A204.1 (cell line): ENCODE measurements at regions not wholly inside any gene's neighbourhood (a gene's known extent, or its start where the extent isn't known, plus 50 kb on each side); places are given as distances from the start of the nearest gene placed in this dataset.
"Not testable (repeated sequence)": the region's sequence is repeated elsewhere in the genome, so short reads cannot be mapped to it uniquely, and the experiment has no call there.

Experiments used
- FAIRE-seq: peaks from 2 replicates; lab custom pipeline; 2012; peaks lifted over from hg19 to GRCh38; lab: Jason Lieb, UNC

DNA sequence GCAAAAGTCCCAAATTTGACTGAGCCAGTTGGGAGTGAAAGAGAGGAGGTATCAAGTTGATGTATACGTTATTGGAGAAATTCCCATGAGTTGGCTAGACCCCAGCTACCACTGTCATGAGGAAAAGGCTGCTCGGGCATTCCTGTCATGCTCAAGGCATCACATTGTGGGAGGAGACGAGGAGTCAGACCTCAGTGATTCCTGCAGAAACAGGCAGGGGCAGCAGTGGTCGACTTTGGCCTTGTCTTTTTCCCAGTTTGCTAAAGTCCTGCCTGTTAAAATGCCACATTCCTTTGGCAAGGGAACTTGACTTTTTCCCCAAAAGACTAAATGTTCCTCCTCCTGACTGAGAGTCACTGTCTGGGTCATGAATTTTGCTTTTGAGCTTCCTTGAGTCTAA lies 295.5 kb upstream of the HS3ST5 start:
- FAIRE-seq = no peak

DNA sequence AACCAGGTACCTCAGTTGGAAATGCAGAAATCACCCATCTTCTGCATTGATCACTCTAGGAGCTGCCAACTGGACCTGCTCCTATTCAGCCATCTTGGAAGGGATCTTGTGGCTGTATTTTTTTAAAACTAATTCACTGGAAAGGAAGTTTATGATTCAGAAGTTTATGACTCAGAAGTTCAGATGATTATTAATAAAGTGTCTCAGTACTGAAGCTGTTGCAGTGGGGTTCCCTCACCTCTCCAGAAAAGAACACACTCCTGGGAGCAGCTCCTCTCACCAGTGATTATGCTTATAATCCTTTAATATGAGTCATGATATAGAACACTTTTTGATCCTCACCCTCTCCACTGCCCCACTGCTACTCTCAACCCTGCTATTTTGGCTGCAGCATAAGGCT lies 291.2 kb upstream of the HS3ST5 start:
- no peak for FAIRE-seq

DNA sequence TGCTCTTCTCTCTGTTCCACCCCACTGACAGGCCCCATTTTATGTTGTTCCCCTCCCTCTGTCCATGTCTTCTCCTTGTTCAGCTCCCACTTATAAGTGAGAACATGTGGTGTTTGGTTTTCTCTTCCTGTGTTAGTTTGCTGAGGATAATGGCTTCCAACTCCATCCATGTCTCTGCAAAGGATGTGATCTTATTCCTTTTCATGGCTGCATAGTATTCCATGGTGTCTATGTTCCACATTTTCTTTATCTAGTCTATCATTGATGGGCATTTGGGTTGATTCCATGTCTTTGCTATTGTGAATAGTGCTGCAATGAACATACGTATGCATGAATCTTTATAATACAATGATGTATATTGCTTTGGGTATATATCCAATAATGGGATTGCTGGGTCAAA lies 283.4 kb upstream of the HS3ST5 start:
- not testable (repeated sequence) for FAIRE-seq

DNA sequence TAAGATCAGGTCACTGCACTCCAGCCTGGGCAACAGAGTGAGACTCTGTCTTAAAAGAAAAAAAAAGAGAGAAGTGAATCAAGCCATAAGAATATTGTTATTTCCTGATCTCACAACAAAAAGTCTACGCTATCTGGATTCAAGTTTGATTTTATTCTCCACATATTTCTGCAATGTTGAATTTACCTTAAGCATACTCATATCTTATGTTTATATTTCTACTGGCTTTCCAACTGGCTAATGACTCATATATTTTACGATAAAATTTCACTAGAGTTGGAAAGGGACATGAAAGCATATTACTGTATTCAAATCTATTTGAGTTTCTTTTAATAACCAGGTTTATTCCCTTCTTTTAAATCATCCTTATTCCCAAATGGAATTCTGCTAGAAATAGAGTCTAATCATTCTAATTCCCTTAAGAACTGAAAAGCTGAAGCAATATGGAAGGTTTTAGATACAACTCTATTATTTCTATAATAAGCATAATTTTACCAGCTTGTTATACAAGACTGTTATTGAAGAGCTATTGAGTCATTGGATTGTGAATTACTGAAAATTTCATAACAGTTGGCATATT lies 276.9 kb upstream of the HS3ST5 start:
- FAIRE-seq = no peak

DNA sequence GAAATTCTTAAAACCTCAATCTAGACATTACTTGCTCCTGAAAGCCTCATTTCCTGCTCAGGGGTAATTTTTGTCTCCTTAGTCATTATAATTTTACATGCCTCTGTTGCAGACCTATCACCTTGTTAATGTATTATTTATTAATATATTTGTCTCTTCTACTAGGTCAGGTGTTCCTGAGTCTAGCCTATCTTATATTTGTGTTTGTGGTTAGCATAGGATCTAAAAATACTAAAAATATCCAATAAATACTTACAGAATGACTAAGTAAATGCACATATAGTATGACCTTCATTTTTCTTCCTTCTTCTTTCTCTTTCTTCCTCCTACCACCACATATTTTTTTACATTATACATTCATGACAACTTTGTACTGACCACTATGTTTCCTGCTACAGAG lies 268.9 kb upstream of the HS3ST5 start:
- no peak for FAIRE-seq

DNA sequence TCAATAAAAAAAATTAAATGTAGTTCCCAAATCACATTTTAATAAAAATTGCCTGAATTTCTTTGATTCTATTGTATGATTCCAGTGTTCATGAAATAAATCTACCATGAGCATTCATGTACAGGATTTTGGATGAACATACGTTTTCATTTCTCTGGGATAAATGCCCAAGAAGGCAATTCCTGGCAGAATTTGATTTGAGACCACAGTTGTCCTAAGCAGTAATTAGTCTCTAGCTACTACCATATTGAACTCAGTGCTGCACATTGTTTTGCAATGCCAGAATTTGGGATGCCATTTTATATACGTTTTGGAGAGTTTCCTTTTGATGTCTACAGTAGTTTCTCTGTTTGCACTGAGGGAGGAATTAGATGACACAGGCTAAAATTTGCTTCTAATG lies 265.3 kb upstream of the HS3ST5 start:
- no peak for FAIRE-seq

DNA sequence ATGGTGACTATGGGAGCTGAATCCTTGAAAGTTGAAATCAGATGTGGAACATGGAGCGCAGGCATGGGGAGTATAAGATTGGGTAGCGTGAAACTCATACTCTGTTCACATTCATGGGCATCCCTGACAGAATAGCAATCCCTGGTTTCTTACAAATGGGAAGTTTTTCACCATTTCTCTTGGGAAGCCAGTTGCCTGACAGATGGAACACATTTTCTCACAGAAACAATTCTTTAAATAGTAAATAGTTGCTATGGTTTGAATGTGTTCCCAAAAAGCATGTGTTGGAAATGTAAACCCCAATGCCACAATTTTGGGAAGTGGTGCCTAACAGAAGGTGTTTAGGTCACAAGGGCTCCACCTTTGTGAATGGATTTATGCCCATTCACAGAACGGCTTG lies 262.8 kb upstream of the HS3ST5 start:
- FAIRE-seq = no peak

DNA sequence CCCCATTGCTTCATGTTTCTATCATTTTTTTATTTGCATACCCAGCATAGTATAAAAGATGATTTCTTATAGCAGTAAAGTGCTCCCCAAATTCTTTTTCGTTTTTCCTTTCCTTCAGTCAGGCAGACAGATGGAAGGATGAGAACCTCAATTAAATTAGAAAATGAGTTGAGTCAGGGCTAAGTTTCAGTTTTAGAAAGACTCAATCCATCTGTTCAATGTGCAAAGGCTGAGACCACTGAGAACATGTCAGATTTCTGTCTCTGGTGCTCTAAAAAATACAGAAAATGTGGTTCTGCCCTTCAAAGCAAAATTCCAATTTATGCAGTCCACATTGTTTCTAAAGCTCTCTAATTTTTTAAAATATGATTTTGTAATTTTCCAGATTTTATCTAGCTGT lies 257.6 kb upstream of the HS3ST5 start:
- no peak for FAIRE-seq

DNA sequence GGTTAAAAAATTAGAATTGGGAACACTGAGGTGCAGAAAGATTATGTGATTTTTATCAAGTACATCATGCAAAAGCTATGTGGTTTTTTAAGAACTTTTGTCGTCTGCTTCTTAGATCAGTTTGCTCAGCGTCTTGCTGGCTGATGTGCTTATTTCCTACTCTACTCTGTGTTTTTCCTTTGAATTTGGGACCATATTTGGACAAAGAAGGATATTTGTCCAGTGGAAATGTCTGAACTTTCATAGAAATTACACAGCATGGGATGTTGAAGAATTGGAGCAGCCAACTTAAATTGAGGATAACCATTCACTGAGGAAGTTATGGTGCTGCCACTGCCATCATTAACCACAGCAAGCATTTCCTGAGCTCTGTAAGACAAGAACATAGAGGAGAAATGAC lies 252.8 kb upstream of the HS3ST5 start:
- FAIRE-seq = no peak

DNA sequence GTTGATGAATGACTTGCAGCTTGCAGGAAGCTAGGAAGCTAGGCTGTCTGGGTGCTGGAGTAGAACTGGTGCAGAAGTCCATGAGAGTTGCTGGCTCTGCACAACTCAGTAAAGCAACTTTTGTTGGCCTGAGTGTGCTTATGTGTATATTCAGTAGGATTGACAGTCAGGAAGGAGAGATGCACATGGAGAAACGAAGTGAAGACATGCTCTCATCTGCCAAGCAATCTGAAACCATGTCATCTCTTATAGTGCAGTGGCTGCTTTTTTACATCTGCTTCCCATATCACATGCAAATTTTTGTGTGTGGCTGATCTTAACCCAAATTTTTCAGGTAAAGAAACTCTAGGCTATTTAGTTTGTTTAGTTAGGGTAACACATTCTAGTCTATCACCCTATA lies 252.4 kb upstream of the HS3ST5 start:
- no peak for FAIRE-seq

DNA sequence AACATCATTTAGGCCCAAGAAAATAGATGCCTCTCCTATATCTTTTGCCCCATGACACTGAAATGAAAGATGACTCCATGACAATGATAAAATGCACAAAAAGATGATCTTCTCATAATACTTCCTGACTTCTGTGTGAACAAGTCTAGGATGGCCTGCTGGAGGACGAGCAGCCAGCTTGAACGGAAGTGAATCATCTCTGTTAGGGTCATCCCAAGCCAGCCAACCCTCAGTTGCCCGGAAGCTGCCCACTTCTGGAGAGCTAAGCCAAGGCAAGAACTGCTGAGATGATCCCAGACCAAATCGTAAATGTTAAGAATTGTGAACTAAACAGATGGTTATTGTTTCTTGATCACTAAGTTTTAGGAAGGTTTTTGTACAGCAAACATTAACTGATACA lies 249.7 kb upstream of the HS3ST5 start:
- FAIRE-seq = no peak

DNA sequence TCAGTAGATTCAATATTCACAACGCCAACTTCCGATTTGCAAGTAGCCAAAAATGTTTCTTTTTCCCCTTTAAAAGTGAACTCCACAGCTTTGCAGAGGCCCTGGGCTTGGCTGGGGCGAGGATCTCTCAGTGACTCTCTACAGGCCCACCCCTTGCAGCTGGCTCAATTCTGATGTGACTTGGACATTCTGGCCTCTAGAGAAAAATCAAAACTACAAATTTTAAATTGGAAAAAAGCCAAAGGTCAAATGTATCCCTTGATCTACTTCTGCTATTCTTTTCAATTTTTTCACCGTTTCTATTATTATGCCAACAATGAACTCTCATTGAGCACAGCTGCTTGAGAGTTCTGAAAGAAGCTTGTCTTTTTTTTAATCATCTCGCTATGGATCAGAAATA lies 245.9 kb upstream of the HS3ST5 start:
- no peak for FAIRE-seq

DNA sequence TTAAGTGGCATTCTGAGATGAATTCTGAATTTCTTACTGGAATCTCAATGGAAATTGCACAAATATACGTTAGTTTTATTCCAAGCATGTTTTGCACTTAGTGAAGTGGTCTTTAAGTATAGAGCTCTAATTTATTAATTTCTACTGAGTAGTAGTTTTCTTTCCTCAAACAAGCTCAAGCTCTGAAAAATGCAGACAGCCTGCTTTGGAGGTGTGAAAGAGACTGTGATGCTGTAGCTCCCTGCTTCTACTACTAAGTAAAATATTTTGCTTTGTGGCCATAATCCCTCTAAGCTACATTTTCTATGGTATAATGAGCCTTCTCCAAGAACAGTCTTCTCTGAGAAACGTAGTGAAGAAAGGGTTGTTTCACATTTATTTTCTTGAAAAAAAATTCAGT lies 243.5 kb upstream of the HS3ST5 start:
- no peak for FAIRE-seq

DNA sequence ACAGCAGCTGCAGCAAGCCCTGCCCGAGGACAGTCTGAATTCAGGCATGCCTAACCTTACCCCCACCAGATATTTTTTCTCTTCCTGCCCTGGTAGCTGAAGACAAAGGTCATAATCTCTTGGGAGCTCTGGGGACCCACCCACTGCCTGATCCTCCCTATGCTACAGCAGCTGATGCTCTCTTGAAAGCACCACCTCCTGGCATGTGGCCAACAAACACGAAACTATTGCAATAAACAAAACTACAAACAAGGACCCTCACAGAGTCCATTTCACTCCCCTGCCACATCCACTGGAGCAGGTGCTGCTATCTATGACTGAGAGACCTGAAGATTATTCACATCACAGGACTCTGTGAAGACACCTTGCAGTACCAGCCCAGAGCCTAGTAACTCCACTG lies 238.5 kb upstream of the HS3ST5 start:
- FAIRE-seq = no peak

DNA sequence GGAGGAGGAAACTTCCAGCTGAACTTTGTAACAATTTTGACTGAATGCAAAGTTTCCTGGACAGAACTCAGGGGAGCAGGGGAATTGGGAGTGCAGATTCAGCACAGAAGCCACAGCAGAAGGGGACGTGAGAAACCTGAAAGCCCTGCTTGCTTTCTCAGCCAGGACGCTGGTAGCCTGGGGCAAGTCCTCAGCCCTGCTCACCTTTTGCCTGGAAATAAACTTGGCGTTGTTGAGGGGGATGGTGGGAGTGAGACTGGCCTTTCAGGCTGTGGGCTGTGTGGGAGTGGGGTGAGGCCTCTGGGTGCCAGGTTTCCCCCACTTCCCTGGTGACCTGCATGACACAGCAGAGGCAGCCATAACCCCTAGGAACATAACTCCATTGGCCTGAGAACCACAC lies 238.1 kb upstream of the HS3ST5 start:
- FAIRE-seq = no peak

DNA sequence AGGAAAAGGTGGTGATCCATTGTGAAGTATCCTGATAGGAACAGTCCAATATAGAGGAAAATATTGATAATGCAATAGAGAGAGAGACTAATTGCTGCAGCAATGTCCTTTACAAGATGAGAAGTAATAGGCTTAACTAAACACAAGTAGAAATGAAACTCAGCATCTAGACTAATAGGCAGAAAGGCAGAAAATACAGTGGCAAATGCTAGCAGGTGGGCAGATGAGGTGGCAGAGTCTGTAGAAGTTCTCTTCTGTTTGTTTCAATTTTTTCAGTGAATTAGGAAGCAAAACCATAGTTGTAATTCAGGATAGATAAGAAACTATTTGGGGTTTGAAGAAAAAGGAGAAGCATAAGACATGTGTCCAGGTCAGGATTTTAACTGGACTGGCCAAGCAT lies 236.7 kb upstream of the HS3ST5 start:
- no peak for FAIRE-seq

DNA sequence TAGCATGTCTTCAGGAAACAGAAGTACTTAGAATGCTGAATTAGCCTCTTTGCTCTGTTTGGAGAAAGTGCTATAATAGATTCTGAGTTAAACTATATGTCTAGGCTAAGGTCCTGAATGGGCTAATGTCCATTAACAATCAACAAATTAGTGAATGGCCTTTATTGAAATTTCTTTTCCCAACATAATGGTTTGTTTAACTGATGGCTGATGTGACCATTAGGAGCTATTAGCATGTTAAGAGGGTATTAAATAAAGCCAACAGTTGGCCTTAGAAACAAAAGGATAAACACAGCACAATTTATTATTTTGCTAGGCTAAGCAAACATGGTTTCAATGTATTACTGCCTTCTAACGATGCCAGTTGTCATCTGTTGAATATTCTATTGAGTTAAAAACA lies 234.3 kb upstream of the HS3ST5 start:
- FAIRE-seq = no peak

DNA sequence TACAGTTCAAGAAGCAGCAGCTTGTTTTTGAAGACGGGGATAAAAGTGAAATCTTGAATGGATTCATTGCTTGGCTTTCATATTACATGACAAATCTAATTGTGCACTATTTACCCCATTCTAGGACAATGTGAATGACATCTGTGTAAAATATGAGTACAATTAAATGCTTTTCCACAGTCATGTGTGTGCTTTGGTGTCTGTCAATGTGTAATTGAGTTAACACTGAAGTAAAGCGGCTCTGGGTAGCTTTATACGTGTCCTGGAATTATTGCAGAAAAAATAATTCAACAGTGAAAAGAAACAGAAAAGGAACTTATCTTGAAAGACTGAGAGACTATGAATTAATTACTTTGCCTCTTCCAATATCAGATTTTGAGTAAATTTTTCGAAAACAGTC lies 233.5 kb upstream of the HS3ST5 start:
- FAIRE-seq = no peak

DNA sequence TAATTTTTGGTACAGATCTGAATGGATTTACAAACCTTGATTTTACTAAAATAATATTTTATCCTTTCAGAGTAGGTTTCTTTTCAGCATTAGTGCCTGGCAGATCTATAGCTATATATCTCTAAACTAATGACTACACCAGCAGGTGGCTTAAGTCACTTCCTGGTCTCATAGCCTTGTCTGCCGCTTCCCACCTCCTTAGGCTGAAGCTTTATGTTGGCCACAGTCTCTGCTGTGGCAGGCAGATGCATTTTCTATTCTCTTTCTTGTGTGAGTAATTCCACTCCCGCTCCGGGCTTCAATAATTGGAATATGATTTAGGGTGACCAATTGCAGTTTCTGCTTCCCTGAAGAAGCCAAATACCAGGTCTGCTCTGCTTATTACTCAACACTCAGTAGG lies 226.8 kb upstream of the HS3ST5 start:
- FAIRE-seq = no peak

DNA sequence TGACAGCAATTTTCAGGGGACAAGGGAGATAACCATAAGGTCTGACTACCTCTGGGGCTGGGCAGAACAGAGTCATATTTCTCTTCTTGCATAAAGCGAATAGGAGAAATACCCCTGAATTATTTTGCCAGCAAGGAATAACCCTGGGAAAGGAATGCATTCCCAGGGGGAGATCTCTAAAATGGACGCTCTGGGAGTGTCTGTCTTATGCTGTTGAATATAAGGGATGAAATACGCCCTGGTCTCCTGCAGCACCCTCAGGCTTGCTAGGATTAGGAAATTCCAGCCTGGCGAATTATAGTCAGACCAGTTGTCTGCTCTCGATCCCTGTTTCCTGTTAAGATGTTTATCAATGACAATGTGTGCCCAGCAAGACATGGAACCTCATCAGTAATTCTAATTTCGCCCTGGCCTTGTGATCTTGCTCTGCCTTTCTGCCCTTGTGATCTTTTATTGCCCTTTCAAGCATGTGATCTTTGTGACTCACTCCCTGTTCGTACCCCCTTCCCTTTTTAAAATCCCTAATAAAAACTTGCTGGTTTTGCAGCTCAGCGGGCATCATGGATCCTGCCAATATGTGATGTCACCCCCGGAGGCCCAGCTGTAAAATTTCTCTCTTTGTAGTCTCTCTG lies 221.6 kb upstream of the HS3ST5 start:
- no peak for FAIRE-seq

DNA sequence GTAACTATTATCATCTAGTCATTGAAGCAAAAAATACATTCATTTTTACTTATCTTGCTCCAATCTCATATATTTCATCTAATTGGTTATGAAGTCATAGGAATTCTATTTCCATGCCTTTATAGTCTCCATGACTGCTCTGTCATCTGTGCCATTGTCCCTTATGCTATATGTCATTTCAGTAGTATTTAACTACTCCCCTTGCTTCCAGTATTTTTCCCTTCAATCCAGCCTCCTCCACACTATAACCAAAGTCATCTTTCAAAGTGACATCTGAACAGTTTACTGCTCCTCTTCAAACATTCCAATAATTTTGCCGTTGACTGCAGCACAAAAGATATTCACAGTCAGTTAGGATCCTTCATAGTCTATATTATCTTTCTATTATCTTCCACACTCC lies 216.6 kb upstream of the HS3ST5 start:
- no peak for FAIRE-seq

DNA sequence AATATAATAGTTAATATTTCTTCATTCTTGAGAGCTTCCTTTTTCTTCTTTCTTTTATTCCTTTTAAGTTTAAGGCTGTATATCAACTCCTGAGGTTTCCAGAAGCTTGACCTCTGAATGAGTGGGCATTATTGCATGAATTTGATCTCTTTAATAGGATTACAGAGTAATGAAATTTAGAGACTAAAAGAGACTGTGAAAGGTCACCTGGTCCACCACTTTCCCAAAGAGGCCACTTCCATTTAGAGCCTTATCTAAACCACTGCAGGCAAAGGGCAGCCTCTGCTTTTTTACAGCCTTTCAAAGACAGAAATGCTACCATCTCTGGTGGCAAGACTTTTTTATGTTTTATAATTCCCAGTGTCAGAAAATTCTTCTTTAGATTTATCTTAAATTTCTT lies 215.3 kb upstream of the HS3ST5 start:
- FAIRE-seq = no peak

DNA sequence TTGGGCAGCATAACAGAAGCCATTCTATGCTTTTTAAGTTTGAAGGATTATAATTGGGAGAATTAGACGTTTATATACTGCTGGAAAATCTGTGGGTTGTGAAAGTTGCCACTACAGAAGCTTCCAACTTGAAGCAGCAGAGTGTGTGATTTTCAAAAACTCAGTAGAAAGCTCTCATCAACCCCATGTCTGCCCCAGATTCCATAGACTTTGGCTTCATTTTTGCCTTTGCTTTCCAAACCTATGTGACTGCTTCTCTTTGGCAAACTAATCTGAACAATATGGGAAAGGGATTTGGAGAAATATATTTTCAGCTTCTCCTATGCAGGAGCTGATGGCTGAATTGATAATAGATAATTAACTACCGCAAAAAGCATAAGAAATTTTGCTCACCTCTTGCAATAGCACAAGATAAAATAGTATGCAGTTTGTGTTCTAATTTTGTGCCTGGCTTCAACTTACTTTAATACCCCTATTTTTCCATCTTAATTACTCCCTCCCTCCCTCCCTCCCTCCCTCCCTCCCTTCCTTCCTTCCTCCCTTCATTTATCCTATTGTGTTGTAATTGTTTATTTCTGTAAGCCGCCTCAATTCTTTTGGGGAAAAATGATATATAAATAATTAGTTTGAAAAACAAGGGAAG lies 214.1 kb upstream of the HS3ST5 start:
- no peak for FAIRE-seq

DNA sequence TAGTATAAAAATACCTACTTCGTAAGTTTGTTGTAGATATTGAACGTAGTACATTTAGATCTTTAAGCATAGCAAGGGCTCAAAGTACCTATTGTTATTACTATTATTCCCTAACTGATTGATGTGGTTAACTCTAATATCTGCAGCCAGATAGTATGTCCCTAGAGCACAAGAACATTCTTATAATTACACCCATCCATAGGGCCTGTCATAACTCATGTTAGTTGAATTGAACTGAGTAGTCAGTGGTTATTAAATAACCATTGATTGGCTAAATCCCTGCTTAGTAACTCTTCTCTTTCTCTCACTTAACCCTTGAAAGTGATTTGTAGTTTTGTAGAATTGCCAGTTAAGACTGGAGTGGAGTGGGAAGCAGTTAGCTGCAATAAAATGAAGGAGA lies 207.5 kb upstream of the HS3ST5 start:
- FAIRE-seq = no peak
